Progenitor cell of endocrine pancreas (in vitro differentiated cells): ENCODE measurements at regions not wholly inside any gene's neighbourhood (a gene's known extent, or its start where the extent isn't known, plus 50 kb on each side); places are given as distances from the start of the nearest gene placed in this dataset.

ENCODE experiments used
- DNase-seq: peaks from one replicate; pipeline ENCODE4 v3.0.0; 2021; ENCODE audit warnings: low spot score; ENCODE audit not compliant: unreplicated experiment
- H3K27ac Mint-ChIP-seq: 2 replicates; pipeline ENCODE4 v1.8.0; 2021; ENCODE audit warnings: mild to moderate bottlenecking, moderate library complexity, mixed read lengths
- H3K27me3 Mint-ChIP-seq: 2 replicates; pipeline ENCODE4 v1.8.0; 2021; ENCODE audit warnings: mixed read lengths
- H3K36me3 Mint-ChIP-seq: 2 replicates; pipeline ENCODE4 v1.8.0; 2022; ENCODE audit warnings: mixed read lengths; ENCODE audit not compliant: insufficient read depth
- H3K4me1 Mint-ChIP-seq: 2 replicates; pipeline ENCODE4 v1.8.0; 2021; ENCODE audit warnings: low read depth, mixed read lengths
- H3K4me3 Mint-ChIP-seq: 2 replicates; pipeline ENCODE4 v1.8.0; 2021; ENCODE audit warnings: low read depth, mild to moderate bottlenecking, moderate library complexity, mixed read lengths
- H3K9me3 Mint-ChIP-seq: 2 replicates; pipeline ENCODE4 v1.8.0; 2021; ENCODE audit warnings: low read depth, mixed read lengths
- CTCF ChIP-seq: fragments of 200-600 bp; sonication (generic); IDR thresholded peaks from one replicate; pipeline ENCODE4 v1.5.0; 2021; ENCODE audit warnings: antibody characterized with exemption, mild to moderate bottlenecking; ENCODE audit not compliant: unreplicated experiment

GRCh38 chr5:2241842-2242241 lies 359.1 kb upstream of the IRX4 start:
- no peaks in the 10 kb centered on the region for H3K36me3 Mint-ChIP-seq
- peaks cover 31% of the 10 kb centered on the region for H3K27me3 Mint-ChIP-seq
- no peak overlapping the region for H3K27ac Mint-ChIP-seq
- no peak for TF ChIP-seq CTCF
- no peak for DNase-seq
- no peaks in the 10 kb centered on the region for H3K4me1 Mint-ChIP-seq
- peaks cover 3% of the 10 kb centered on the region for H3K9me3 Mint-ChIP-seq
- no peak overlapping the region for H3K4me3 Mint-ChIP-seq

- H3K4me1 Mint-ChIP-seq: no peaks in the 10 kb centered on the region
These were observed 357.6 kb upstream of the IRX4 start for GRCh38 chr5:2240118-2240904.

GRCh38 chr5:2239201-2239910 lies 356.6 kb upstream of the IRX4 start:
- DNase-seq: no peak
- Mint-ChIP-seq H3K4me3 (no peak overlapping the region), H3K36me3 (peaks cover 2% of the 10 kb centered on the region), H3K27ac (no peak overlapping the region), H3K27me3 (peaks cover 31% of the 10 kb centered on the region), H3K4me1 (no peaks in the 10 kb centered on the region), H3K9me3 (peaks cover 22% of the 10 kb centered on the region)
- TF ChIP-seq CTCF: no peak

More at GRCh38 chr5:2240118-2240904, 357.6 kb upstream of the IRX4 start:
- TF ChIP-seq CTCF: no peak
- peaks cover 13% of the 10 kb centered on the region for H3K9me3 Mint-ChIP-seq
- no peaks in the 10 kb centered on the region for H3K36me3 Mint-ChIP-seq
- no peak overlapping the region for H3K27ac Mint-ChIP-seq
- H3K27me3 Mint-ChIP-seq: peaks cover 35% of the 10 kb centered on the region
- DNase-seq: no peak
- H3K4me3 Mint-ChIP-seq: no peak overlapping the region

- Mint-ChIP-seq H3K9me3 (peaks cover 28% of the 10 kb centered on the region), H3K27me3 (peaks cover 26% of the 10 kb centered on the region)
These were observed 356.0 kb upstream of the IRX4 start for GRCh38 chr5:2238732-2239131.

More at GRCh38 chr5:2238732-2239131, 356.0 kb upstream of the IRX4 start:
- no peak overlapping the region for H3K27ac Mint-ChIP-seq
- no peak overlapping the region for H3K4me3 Mint-ChIP-seq
- peaks cover 2% of the 10 kb centered on the region for H3K36me3 Mint-ChIP-seq
- H3K4me1 Mint-ChIP-seq: no peaks in the 10 kb centered on the region
- no peak for TF ChIP-seq CTCF
- no peak for DNase-seq
